A673 (cell line): ENCODE measurements at regions not wholly inside any gene's neighbourhood (a gene's known extent, or its start where the extent isn't known, plus 50 kb on each side); places are given as distances from the start of the nearest gene placed in this dataset.

Experiments used
- BruUV-seq: library from RNA; stranded (reverse); fragments of 400-500 nt; replicated peaks from 2 replicates; lab custom pipeline; 2021; lab: Mats Ljungman, UMichigan
- CTCF ChIA-PET: fragments of 300-600 bp; sonication (Branson Sonifier 250); formaldehyde crosslinking; loops from one replicate; lab custom pipeline; 2022; ENCODE audit warnings: antibody characterized with exemption; lab: Charles Lee
- POLR2A ChIA-PET: fragments of 300-600 bp; sonication (Branson Sonifier 250); formaldehyde crosslinking; loops from one replicate; lab custom pipeline; 2022; ENCODE audit warnings: antibody characterized with exemption; ENCODE audit not compliant: low non-redundant PET; lab: Charles Lee
- DNase-seq: peaks from one replicate; pipeline ENCODE4 v3.0.0-alpha.2; 2015; ENCODE audit warnings: low spot score
- H3K27ac ChIP-seq: fragments of 200-600 bp; sonication (generic); 2 replicates; pipeline ENCODE4 v1.5.1; 2016; ENCODE audit warnings: mixed run types, low read depth, mild to moderate bottlenecking, mixed read lengths, antibody characterized with exemption, low read length; ENCODE audit not compliant: poor library complexity, severe bottlenecking
- H3K27me3 ChIP-seq: fragments of 200-600 bp; sonication (generic); replicated peaks from 2 replicates; pipeline ENCODE4 v1.6.1; 2017; ENCODE audit warnings: mixed run types, low read depth, mild to moderate bottlenecking, mixed read lengths, antibody characterized with exemption, low read length; ENCODE audit not compliant: insufficient read depth, poor library complexity
- H3K36me3 ChIP-seq: fragments of 200-600 bp; sonication (generic); 2 replicates; pipeline ENCODE4 v1.6.1; 2016; ENCODE audit warnings: mixed run types, mild to moderate bottlenecking, mixed read lengths, antibody characterized with exemption, low read length; ENCODE audit not compliant: insufficient read depth, poor library complexity, severe bottlenecking
- H3K4me1 ChIP-seq: fragments of 200-600 bp; sonication (generic); 2 replicates; pipeline ENCODE4 v1.6.1; 2017; ENCODE audit warnings: mixed run types, mild to moderate bottlenecking, mixed read lengths, antibody characterized with exemption, low read length; ENCODE audit not compliant: insufficient read depth, poor library complexity, severe bottlenecking
- H3K4me3 ChIP-seq: fragments of 200-600 bp; sonication (generic); 2 replicates; pipeline ENCODE4 v1.5.1; 2016; ENCODE audit warnings: low read depth, mixed run types, mild to moderate bottlenecking, mixed read lengths, low read length; ENCODE audit not compliant: poor library complexity, severe bottlenecking
- H3K9me3 ChIP-seq: fragments of 200-600 bp; sonication (generic); 2 replicates; pipeline ENCODE4 v1.6.1; 2016; ENCODE audit warnings: mixed run types, low read depth, mild to moderate bottlenecking, mixed read lengths, antibody characterized with exemption, low read length; ENCODE audit not compliant: poor library complexity, severe bottlenecking
- CTCF ChIP-seq: fragments of 300-800, 200-600 bp; sonication (generic); conservative IDR thresholded peaks from 2 replicates; pipeline ENCODE4 v1.5.1; 2017; ENCODE audit warnings: low read depth, mild to moderate bottlenecking, antibody characterized with exemption, low read length, moderate library complexity, mixed read lengths
- EZH2 ChIP-seq: fragments of 200-600 bp; sonication (generic); IDR thresholded peaks from 2 replicates; pipeline ENCODE4 v1.6.1; 2017; ENCODE audit warnings: borderline replicate concordance, low read depth, mild to moderate bottlenecking, mixed read lengths, antibody characterized with exemption, low read length; ENCODE audit not compliant: poor library complexity, severe bottlenecking
- intact Hi-C: fragments of 100-400 bp; cut with micrococcal nuclease; formaldehyde crosslinking; loops from one replicate; pipeline ENCODE4 v1.10.0; 2022; ENCODE audit not compliant: unreplicated experiment

- intact Hi-C loops: no loop called here
- POLR2A ChIA-PET: no interaction called here
Observed at GRCh38 chr15:77834276-77834990, 201.7 kb upstream of the LINGO1 start.

GRCh38 chr15:77832874-77833273 is 200.2 kb upstream of the LINGO1 start:
- DNase-seq: no peak
- ChIA-PET POLR2A (no interaction called here), CTCF (no interaction called here)
- H3K27ac ChIP-seq: no peak overlapping the region
- TF ChIP-seq CTCF (no peak), EZH2 (no peak)
- no TSS peak for BruUV-seq
- H3K4me1 ChIP-seq: peaks cover 15% of the 10 kb centered on the region
- no peaks in the 10 kb centered on the region for H3K27me3 ChIP-seq
- intact Hi-C loops: no loop called here
- H3K36me3 ChIP-seq: no peaks in the 10 kb centered on the region
- no peak overlapping the region for H3K4me3 ChIP-seq
- no peaks in the 10 kb centered on the region for H3K9me3 ChIP-seq

More at GRCh38 chr15:77834276-77834990, 201.7 kb upstream of the LINGO1 start:
- Histone ChIP-seq H3K9me3 (no peaks in the 10 kb centered on the region), H3K27me3 (no peaks in the 10 kb centered on the region), H3K4me3 (no peak overlapping the region), H3K27ac (no peak overlapping the region), H3K36me3 (no peaks in the 10 kb centered on the region), H3K4me1 (peaks cover 15% of the 10 kb centered on the region)
- TF ChIP-seq EZH2 (no peak), CTCF (no peak)
- no peak for DNase-seq
- BruUV-seq: no TSS peak
- CTCF ChIA-PET: interaction anchor here (0.6 kb wide), 1 partner anchor 15 kb away, joined by 7 read pairs; no protein-coding TSS in a partner anchor

- ChIA-PET POLR2A (no interaction called here), CTCF (interaction anchor here (1.0 kb wide), 1 partner anchor 11 kb away, joined by 3 read pairs; no protein-coding TSS in a partner anchor)
- intact Hi-C loops: no loop called here
- no peak overlapping the region for H3K27ac ChIP-seq
- peaks cover 15% of the 10 kb centered on the region for H3K4me1 ChIP-seq
- no TSS peak for BruUV-seq
- no peaks in the 10 kb centered on the region for H3K27me3 ChIP-seq
- DNase-seq: no peak
- no peak overlapping the region for H3K4me3 ChIP-seq
- no peaks in the 10 kb centered on the region for H3K36me3 ChIP-seq
- H3K9me3 ChIP-seq: no peaks in the 10 kb centered on the region
- TF ChIP-seq EZH2: no peak
- TF ChIP-seq CTCF: no peak
Observed at GRCh38 chr15:77831986-77832385, 199.3 kb upstream of the LINGO1 start.
